ENCODE measurements at regions not wholly inside any gene's neighbourhood (a gene's known extent, or its start where the extent isn't known, plus 50 kb on each side); places are given as distances from the start of the nearest gene placed in this dataset.

GRCh38 chr6:135630789-135631376, 133.3 kb upstream of the AHI1 start:
- TF ChIP-seq CTCF (IDR thresholded peaks at IDR 0.05) (no peak), POLR2A (IDR thresholded peaks at IDR 0.05) (no peak)

Measured in breast epithelium (tissue), 3 donors.